ENCODE measurements at regions not wholly inside any gene's neighbourhood (a gene's known extent, or its start where the extent isn't known, plus 50 kb on each side); places are given as distances from the start of the nearest gene placed in this dataset.

DNA sequence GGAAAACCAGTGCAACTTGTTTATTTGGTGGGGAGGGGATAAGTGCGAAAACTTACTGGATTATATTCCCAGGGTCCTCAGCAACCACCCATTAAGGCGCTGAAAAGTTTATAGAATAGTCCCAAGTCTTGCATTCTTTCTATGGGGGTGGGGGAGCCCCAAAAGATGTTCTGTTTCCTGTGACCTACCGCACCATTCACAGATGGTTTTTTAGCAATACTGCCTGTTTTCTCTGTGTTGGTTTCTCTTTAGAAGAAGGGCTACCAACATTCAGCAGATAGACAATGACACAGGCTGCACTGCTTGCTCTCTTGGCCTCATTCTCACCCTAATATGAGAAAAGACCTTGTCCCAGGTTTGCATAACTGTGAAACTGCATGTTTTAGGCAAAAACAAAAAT, 86.5 kb downstream of the FAM76B start:
- TF ChIP-seq, protein P1, sequence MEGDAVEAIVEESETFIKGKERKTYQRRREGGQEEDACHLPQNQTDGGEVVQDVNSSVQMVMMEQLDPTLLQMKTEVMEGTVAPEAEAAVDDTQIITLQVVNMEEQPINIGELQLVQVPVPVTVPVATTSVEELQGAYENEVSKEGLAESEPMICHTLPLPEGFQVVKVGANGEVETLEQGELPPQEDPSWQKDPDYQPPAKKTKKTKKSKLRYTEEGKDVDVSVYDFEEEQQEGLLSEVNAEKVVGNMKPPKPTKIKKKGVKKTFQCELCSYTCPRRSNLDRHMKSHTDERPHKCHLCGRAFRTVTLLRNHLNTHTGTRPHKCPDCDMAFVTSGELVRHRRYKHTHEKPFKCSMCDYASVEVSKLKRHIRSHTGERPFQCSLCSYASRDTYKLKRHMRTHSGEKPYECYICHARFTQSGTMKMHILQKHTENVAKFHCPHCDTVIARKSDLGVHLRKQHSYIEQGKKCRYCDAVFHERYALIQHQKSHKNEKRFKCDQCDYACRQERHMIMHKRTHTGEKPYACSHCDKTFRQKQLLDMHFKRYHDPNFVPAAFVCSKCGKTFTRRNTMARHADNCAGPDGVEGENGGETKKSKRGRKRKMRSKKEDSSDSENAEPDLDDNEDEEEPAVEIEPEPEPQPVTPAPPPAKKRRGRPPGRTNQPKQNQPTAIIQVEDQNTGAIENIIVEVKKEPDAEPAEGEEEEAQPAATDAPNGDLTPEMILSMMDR (IDR thresholded peaks at IDR 0.05), result no peak
- TF ChIP-seq EZH2 (IDR thresholded peaks at IDR 0.05) (no peak), EZH2phosphoT487 (IDR thresholded peaks at IDR 0.05) (no peak)
